ENCODE measurements at regions not wholly inside any gene's neighbourhood (a gene's known extent, or its start where the extent isn't known, plus 50 kb on each side); places are given as distances from the start of the nearest gene placed in this dataset.

GRCh38 chr6:126614642-126615504, 275.0 kb downstream of the CENPW start:
- TF ChIP-seq CTCF (conservative IDR thresholded peaks at IDR 0.05; ENCODE audit: low read depth, low read length) = no peak
- no peak overlapping the region for H3K4me3 ChIP-seq (ENCODE audit: low read depth, low read length)
- no peak for DNase-seq (ENCODE audit: low read depth)

- TF ChIP-seq CTCF (conservative IDR thresholded peaks at IDR 0.05; ENCODE audit: low read depth, low read length) = no peak
- no peak overlapping the region for H3K4me3 ChIP-seq (ENCODE audit: low read depth, low read length)
Observed at GRCh38 chr6:126616866-126617265, 277.0 kb downstream of the CENPW start.

GRCh38 chr6:126618639-126619343, 278.9 kb downstream of the CENPW start:
- no peak overlapping the region for H3K4me3 ChIP-seq (ENCODE audit: low read depth, low read length)
- no peak for TF ChIP-seq CTCF (conservative IDR thresholded peaks at IDR 0.05; ENCODE audit: low read depth, low read length)
- DNase-seq (ENCODE audit: low read depth) = no peak

More at GRCh38 chr6:126616866-126617265, 277.0 kb downstream of the CENPW start:
- no peak for DNase-seq (ENCODE audit: low read depth)

- no peak for TF ChIP-seq CTCF (conservative IDR thresholded peaks at IDR 0.05; ENCODE audit: low read depth, low read length)
- no peak overlapping the region for H3K4me3 ChIP-seq (ENCODE audit: low read depth, low read length)
- DNase-seq (ENCODE audit: low read depth) = no peak
Observed at GRCh38 chr6:126620719-126621118, 280.8 kb downstream of the CENPW start.

GRCh38 chr6:126625019-126625418, 285.1 kb downstream of the CENPW start:
- H3K4me3 ChIP-seq (ENCODE audit: low read depth, low read length) = no peak overlapping the region
- DNase-seq (ENCODE audit: low read depth) = peak; percentile 64
- no peak for TF ChIP-seq CTCF (conservative IDR thresholded peaks at IDR 0.05; ENCODE audit: low read depth, low read length)

GRCh38 chr6:126628125-126628524, 288.2 kb downstream of the CENPW start:
- TF ChIP-seq CTCF (conservative IDR thresholded peaks at IDR 0.05; ENCODE audit: low read depth, low read length) = peak; percentile 20
- no peak for DNase-seq (ENCODE audit: low read depth)
- H3K4me3 ChIP-seq (ENCODE audit: low read depth, low read length) = no peak overlapping the region

All from choroid plexus epithelial cell (primary cell).